ENCODE measurements at regions not wholly inside any gene's neighbourhood (a gene's known extent, or its start where the extent isn't known, plus 50 kb on each side); places are given as distances from the start of the nearest gene placed in this dataset.
"Not testable (repeated sequence)": the region's sequence is repeated elsewhere in the genome, so short reads cannot be mapped to it uniquely, and the experiment has no call there.

DNA sequence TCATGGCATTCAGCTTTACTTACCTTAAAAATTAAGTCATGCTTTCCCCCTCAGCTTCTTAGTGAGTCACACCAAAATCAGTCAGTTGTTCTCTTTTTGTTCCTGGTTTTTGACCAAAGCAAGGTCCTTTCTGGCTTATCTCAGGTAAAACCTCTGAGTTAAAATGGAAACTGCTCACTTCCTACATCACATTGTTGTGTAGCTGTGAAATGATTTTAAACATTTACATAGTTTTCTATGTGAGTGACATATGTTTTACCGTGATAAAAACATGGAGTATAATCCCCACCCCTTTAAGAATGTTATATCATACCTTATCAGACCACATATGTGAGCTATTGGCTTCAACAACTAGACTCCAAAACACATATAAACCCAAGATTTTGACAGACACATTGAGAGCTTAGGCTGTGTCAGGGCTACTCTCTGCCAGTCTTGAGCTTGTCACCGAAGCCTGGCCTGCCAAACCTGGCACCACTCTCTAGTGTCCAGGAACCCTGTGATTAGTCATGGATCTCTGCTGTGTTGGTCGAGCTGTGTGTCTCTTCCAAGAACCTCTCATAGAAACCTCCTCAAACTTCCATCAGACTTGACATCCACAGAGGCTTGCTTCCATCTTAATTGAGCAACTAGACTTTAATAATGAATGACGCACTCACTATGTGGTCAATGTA is 113.7 kb upstream of the FOXN2 start:
- Histone ChIP-seq H3K27me3 (no peaks in the 10 kb centered on the region), H3K27ac (no peak overlapping the region), H3K4me1 (ENCODE audit: insufficient read depth) (no peaks in the 10 kb centered on the region), H3K9me3 (no peaks in the 10 kb centered on the region), H3K36me3 (no peaks in the 10 kb centered on the region), H3K4me3 (no peak overlapping the region)
- TF ChIP-seq, protein P1, sequence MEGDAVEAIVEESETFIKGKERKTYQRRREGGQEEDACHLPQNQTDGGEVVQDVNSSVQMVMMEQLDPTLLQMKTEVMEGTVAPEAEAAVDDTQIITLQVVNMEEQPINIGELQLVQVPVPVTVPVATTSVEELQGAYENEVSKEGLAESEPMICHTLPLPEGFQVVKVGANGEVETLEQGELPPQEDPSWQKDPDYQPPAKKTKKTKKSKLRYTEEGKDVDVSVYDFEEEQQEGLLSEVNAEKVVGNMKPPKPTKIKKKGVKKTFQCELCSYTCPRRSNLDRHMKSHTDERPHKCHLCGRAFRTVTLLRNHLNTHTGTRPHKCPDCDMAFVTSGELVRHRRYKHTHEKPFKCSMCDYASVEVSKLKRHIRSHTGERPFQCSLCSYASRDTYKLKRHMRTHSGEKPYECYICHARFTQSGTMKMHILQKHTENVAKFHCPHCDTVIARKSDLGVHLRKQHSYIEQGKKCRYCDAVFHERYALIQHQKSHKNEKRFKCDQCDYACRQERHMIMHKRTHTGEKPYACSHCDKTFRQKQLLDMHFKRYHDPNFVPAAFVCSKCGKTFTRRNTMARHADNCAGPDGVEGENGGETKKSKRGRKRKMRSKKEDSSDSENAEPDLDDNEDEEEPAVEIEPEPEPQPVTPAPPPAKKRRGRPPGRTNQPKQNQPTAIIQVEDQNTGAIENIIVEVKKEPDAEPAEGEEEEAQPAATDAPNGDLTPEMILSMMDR (IDR thresholded peaks at IDR 0.05) = no peak
- 89 to 92% (median 90%) methylated on average over 4 of the region's 4 CpGs for WGBS, 3 donors
- DNase-seq = no peak
- intact Hi-C loops (cut with DNase I) = no loop called here

DNA sequence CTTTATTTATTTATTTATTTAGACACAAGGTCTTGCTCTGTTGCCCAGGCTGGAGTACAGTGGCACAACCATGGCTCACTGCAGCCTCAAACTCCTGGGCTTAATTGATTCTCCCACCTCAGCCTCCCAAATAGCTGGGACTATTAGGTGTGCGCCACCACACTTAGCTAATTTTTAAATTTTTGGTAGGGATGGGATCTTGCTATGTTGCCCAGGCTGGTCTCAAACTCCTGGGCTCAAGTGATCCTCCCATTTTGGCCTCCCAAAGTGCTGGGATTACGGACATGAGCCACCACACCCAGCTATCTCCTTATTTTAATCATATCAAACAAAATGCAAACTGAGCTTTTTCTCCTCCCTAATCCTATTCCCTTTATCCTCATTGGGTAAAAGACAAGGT is 113.0 kb upstream of the FOXN2 start:
- DNase-seq; H3K4me1 ChIP-seq (ENCODE audit: insufficient read depth); H3K36me3 ChIP-seq; intact Hi-C loops (cut with DNase I); H3K4me3 ChIP-seq; H3K27me3 ChIP-seq; H3K9me3 ChIP-seq; H3K27ac ChIP-seq: not testable (repeated sequence)
- 89 to 93% (median 92%) methylated on average over 2 of the region's 2 CpGs for WGBS, 3 donors

DNA sequence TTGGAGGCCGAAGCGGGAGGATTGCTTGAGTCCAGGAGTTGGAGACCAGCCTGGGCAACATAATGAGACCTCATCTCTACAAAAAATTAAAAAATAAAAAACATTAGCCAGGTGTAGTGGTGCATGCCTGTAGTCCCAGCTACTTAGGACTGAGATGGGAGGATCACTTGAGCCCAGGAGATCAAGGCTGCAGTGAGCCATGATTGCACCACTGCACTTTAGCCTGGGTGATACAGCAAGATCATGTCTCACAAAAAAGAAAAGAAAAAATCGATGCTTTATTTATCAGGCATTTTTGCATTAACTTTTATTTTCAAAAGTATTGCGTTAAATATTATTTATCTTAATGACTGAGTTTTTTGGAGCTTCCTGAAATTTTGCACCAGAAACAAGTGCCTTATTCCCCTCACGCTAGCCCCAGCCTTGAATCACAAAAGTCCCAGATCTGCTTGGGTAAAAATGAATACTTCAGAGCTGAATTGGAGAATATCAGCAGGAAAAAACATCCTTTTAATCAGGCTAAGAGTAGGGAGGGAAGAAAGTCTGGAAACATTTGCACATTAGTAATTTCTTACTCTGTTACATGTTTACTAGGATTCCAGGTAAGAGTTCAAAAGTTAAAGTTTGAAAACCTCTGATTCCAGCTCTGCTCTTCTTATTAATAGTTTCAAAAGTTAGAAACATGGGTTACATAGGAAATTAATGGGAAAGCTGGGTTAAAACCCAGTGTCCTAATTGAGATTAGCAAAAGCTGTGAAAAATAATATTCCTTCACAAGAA is 111.4 kb upstream of the FOXN2 start:
- Histone ChIP-seq H3K27ac (no peak overlapping the region), H3K4me3 (no peak overlapping the region), H3K9me3 (no peaks in the 10 kb centered on the region), H3K4me1 (ENCODE audit: insufficient read depth) (no peaks in the 10 kb centered on the region), H3K27me3 (no peaks in the 10 kb centered on the region), H3K36me3 (no peaks in the 10 kb centered on the region)
- TF ChIP-seq EP300 (IDR thresholded peaks at IDR 0.05) (no peak), POLR2A (IDR thresholded peaks at IDR 0.05) (no peak)
- TF ChIP-seq, protein P1 (IDR thresholded peaks at IDR 0.05) = no peak
- no peak for DNase-seq
- WGBS, 3 donors = 78 to 90% (median 81%) methylated on average over 5 of the region's 5 CpGs
- intact Hi-C loops (cut with DNase I) = no loop called here

DNA sequence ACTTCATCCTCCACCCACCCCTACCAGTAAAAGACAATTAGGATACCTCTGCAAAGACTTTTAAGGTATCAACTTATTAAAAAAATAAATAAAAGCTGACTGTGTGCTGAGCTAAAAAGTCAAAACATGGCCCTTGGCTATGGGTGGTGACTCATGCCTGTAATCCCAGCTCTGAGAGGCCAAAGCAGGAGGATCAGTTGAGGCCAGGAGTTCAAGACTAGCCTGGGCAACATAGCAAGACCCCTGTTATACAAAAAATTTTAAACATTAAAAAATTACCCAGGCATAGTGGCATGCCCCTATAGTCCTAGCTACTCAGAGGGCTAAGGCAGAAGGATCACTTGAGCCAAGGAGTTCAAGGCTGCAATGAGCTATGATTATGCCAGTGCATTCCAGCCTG is 110.8 kb upstream of the FOXN2 start:
- H3K27me3 ChIP-seq = no peaks in the 10 kb centered on the region
- TF ChIP-seq EP300 (IDR thresholded peaks at IDR 0.05) = no peak
- TF ChIP-seq POLR2A (IDR thresholded peaks at IDR 0.05) = no peak
- TF ChIP-seq, protein P1 (IDR thresholded peaks at IDR 0.05) = no peak
- H3K9me3 ChIP-seq = no peaks in the 10 kb centered on the region
- H3K36me3 ChIP-seq = no peaks in the 10 kb centered on the region
- no peaks in the 10 kb centered on the region for H3K4me1 ChIP-seq (ENCODE audit: insufficient read depth)
- no peak for DNase-seq
- intact Hi-C loops (cut with DNase I) = no loop called here
- H3K27ac ChIP-seq = no peak overlapping the region
- no peak overlapping the region for H3K4me3 ChIP-seq

DNA sequence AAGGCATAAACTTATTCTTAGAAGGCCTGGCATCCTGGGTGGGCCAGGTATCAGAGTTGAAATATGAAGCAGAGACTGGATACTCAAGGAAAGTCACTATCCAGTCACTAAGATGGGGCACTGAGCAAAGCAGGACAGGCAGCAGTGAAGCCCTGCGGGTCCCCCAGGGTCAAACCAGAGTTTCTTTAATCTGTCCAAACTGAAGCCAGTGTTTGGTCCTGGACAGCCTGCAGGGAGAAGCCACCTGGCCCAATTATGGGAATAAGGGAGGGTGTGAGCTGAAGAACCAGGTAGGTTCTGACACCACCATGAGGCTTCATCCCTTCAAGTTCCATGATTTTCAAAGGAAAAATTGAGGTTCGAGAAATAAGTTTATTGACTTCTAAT is 109.7 kb upstream of the FOXN2 start:
- WGBS, 3 donors = 96 to 97% (median 96%) methylated on average over 2 of the region's 2 CpGs
- H3K4me1 ChIP-seq (ENCODE audit: insufficient read depth) = no peaks in the 10 kb centered on the region
- no peak overlapping the region for H3K27ac ChIP-seq
- no peak overlapping the region for H3K4me3 ChIP-seq
- intact Hi-C loops (cut with DNase I) = no loop called here
- DNase-seq = no peak
- H3K36me3 ChIP-seq = no peaks in the 10 kb centered on the region
- no peaks in the 10 kb centered on the region for H3K9me3 ChIP-seq
- H3K27me3 ChIP-seq = no peaks in the 10 kb centered on the region
- TF ChIP-seq, protein P1 (IDR thresholded peaks at IDR 0.05) = no peak
- no peak for TF ChIP-seq EP300 (IDR thresholded peaks at IDR 0.05)
- TF ChIP-seq POLR2A (IDR thresholded peaks at IDR 0.05) = no peak

All from ovary (tissue), 7 donors.